ENCODE measurements at regions not wholly inside any gene's neighbourhood (a gene's known extent, or its start where the extent isn't known, plus 50 kb on each side); places are given as distances from the start of the nearest gene placed in this dataset.

GRCh38 chr15:47650564-47650963, 66.7 kb upstream of the SEMA6D start:
- no peaks in the 10 kb centered on the region for H3K23me2 ChIP-seq (ENCODE audit: insufficient read length, low read depth, low read length, poor library complexity, severe bottlenecking)

More at GRCh38 chr15:47650564-47650963, 66.7 kb upstream of the SEMA6D start:
- no peaks in the 10 kb centered on the region for H3K79me2 ChIP-seq (ENCODE audit: insufficient read depth, low read length)
- no peak overlapping the region for H3K23ac ChIP-seq (ENCODE audit: insufficient read length, low read depth, low read length)
- H3K4me2 ChIP-seq (ENCODE audit: insufficient read depth, insufficient read length, low read length) = no peak overlapping the region
- H2BK120ac ChIP-seq (ENCODE audit: low read depth, low read length, poor library complexity, severe bottlenecking) = no peak overlapping the region
- no peak overlapping the region for H3K14ac ChIP-seq (ENCODE audit: insufficient read depth, low read length)
- no peak overlapping the region for H2BK12ac ChIP-seq (ENCODE audit: insufficient read length, low read depth, low read length)
- no peak overlapping the region for H3T11ph ChIP-seq (ENCODE audit: low read length)
- Mint-ChIP-seq H3K27me3 (ENCODE audit: low read depth) (peaks cover 2% of the 10 kb centered on the region), H3K27ac (no peak overlapping the region), H3K4me1 (peaks cover 9 to 11% of the 10 kb centered on the region in 2 experiments; a peak in 3 of 4 replicates), H3K36me3 (ENCODE audit: insufficient read depth in 1 of 3, low read depth in 3 of 3) (no peaks in the 10 kb centered on the region), H3K4me3 (no peak overlapping the region), H3K9me3 (no peaks in the 10 kb centered on the region)
- no peak overlapping the region for H4K91ac ChIP-seq (ENCODE audit: insufficient read length, low read depth, low read length)
- no peak overlapping the region for H3K27ac ChIP-seq (ENCODE audit: insufficient read length, low read depth, low read length)
- H2AFZ ChIP-seq (ENCODE audit: low read length) = no peak overlapping the region
- no peak overlapping the region for H2AK5ac ChIP-seq (ENCODE audit: insufficient read length, low read length)
- no peak overlapping the region for H4K8ac ChIP-seq (replicated peaks; ENCODE audit: insufficient read length, low read depth, low read length)
- no peak overlapping the region for H4K5ac ChIP-seq (ENCODE audit: insufficient read length, low read depth, low read length)
- WGBS (ENCODE audit: extremely low coverage, insufficient read length, low lambda C conversion rate) = no CpG with 5 or more reads among the region's 3 CpGs
- no peaks in the 10 kb centered on the region for H3K4me1 ChIP-seq (ENCODE audit: insufficient read depth, low read length)
- H3K9me3 ChIP-seq (ENCODE audit: control insufficient read depth, low read depth, low read length) = no peaks in the 10 kb centered on the region
- H2BK20ac ChIP-seq (ENCODE audit: low read depth, low read length, poor library complexity, severe bottlenecking) = no peak overlapping the region
- no peak for DNase-seq
- H4K20me1 ChIP-seq (ENCODE audit: control insufficient read depth, insufficient read depth, insufficient read length) = no peaks in the 10 kb centered on the region
- no peak overlapping the region for H3K18ac ChIP-seq (ENCODE audit: insufficient read length, low read depth, low read length)
- no peak overlapping the region for H3K56ac ChIP-seq (ENCODE audit: insufficient read length, low read depth, low read length)
- no peaks in the 10 kb centered on the region for H3K79me1 ChIP-seq (ENCODE audit: insufficient read depth, low read depth, low read length, poor library complexity, severe bottlenecking)
- no peak overlapping the region for H3K4ac ChIP-seq (ENCODE audit: low read depth, low read length)
- no peak overlapping the region for H3K9ac ChIP-seq (ENCODE audit: extremely low read depth, insufficient read length, low read length)
- H2BK15ac ChIP-seq (ENCODE audit: low read depth, low read length) = no peak overlapping the region
- no peaks in the 10 kb centered on the region for H3K27me3 ChIP-seq (ENCODE audit: insufficient read depth, low read length)
- H2BK5ac ChIP-seq (ENCODE audit: insufficient read length, low read length) = no peak overlapping the region
- no peak for TF ChIP-seq CTCF (conservative IDR thresholded peaks at IDR 0.05)

Measured in H9 (cell line).